SK-N-MC (cell line): ENCODE measurements at regions not wholly inside any gene's neighbourhood (a gene's known extent, or its start where the extent isn't known, plus 50 kb on each side); places are given as distances from the start of the nearest gene placed in this dataset.

Experiments
- DNase-seq: peaks from one replicate; pipeline ENCODE4 v3.0.0-alpha.2; 2011; ENCODE audit warnings: low read depth, low spot score
- H3K27ac ChIP-seq: fragments of 200-600 bp; sonication (generic); 2 replicates; pipeline ENCODE4 v1.5.1; 2016; ENCODE audit warnings: mixed run types
- H3K36me3 ChIP-seq: fragments of 200-600 bp; sonication (generic); 2 replicates; pipeline ENCODE4 v1.6.1; 2017; ENCODE audit warnings: antibody characterized with exemption, low read length, mixed read lengths; ENCODE audit not compliant: insufficient read depth
- H3K4me3 ChIP-seq: fragments of 200-600 bp; sonication (generic); 2 replicates; pipeline ENCODE4 v1.5.1; 2016
- H3K9ac ChIP-seq: fragments of 200-600 bp; sonication (generic); 2 replicates; pipeline ENCODE4 v1.8.0; 2017; ENCODE audit warnings: mixed run types, mixed read lengths; ENCODE audit not compliant: insufficient read length
- H3K9me3 ChIP-seq: fragments of 200-600 bp; sonication (generic); 2 replicates; pipeline ENCODE4 v1.6.1; 2017; ENCODE audit warnings: low read depth, mild to moderate bottlenecking, antibody characterized with exemption, low read length, moderate library complexity, mixed read lengths
- EZH2 ChIP-seq: fragments of 200-600 bp; sonication (generic); IDR thresholded peaks from one replicate; pipeline ENCODE4 v1.6.1; 2017; ENCODE audit warnings: antibody characterized with exemption
- FOXP2 ChIP-seq: optimal IDR thresholded peaks from 2 replicates; pipeline ENCODE3; 2011; ENCODE audit warnings: mild to moderate bottlenecking, moderate library complexity; ENCODE audit not compliant: insufficient read depth; ENCODE audit errors: extremely low read length, control extremely low read depth
- POLR2AphosphoS5 ChIP-seq: IDR thresholded peaks from 2 replicates; pipeline ENCODE4 v1.6.1; 2012; ENCODE audit warnings: mild to moderate bottlenecking, low read depth, low read length, borderline replicate concordance

DNA sequence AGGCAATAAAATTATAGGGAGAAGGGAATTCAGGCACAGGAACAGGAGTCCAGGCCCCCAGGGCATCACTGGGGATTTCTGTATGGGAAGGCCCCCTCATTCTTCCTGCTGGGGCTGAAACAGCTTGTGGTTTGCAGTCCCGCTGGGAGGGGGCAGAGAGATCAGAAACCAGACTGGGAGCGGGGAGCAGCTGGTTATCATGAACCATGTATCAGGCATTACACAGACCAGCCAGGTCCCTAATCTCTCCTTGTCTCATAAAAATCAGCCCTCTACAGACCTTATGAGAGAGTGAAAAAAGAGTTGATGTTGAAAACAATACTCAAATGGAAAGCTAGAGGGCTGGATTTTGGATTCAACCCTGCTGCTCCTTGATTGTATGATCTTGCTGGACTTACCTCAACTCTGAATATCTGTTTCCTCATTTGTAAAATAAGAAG, 93.4 kb upstream of the F3 start:
- Histone ChIP-seq H3K9ac (no peak overlapping the region), H3K36me3 (no peaks in the 10 kb centered on the region), H3K4me3 (no peak overlapping the region), H3K27ac (no peak overlapping the region), H3K9me3 (no peaks in the 10 kb centered on the region)
- TF ChIP-seq FOXP2 (no peak), EZH2 (no peak), POLR2AphosphoS5 (no peak)
- no peak for DNase-seq

DNA sequence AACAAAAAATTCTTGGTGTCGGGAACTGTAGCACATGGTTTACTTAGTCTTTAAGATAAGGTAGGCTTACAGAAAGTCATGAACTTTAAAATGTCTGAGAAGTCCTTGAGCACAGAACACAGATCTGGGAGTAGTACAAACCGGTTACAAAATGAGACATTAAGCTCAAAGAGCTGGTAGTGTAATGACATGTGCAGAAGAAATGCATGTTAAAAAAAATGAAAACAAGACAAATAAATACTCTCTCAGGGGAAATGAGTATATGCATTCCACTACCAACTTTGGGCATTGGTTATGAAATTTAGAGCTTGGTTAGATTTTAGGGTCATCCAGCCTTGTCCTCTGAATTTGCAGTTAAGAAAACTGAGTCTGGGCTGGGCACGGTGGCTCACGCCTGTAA, 91.5 kb upstream of the F3 start:
- Histone ChIP-seq H3K27ac (no peak overlapping the region), H3K36me3 (no peaks in the 10 kb centered on the region), H3K9me3 (no peaks in the 10 kb centered on the region), H3K4me3 (no peak overlapping the region), H3K9ac (no peak overlapping the region)
- TF ChIP-seq EZH2 (no peak), POLR2AphosphoS5 (no peak), FOXP2 (no peak)
- no peak for DNase-seq

DNA sequence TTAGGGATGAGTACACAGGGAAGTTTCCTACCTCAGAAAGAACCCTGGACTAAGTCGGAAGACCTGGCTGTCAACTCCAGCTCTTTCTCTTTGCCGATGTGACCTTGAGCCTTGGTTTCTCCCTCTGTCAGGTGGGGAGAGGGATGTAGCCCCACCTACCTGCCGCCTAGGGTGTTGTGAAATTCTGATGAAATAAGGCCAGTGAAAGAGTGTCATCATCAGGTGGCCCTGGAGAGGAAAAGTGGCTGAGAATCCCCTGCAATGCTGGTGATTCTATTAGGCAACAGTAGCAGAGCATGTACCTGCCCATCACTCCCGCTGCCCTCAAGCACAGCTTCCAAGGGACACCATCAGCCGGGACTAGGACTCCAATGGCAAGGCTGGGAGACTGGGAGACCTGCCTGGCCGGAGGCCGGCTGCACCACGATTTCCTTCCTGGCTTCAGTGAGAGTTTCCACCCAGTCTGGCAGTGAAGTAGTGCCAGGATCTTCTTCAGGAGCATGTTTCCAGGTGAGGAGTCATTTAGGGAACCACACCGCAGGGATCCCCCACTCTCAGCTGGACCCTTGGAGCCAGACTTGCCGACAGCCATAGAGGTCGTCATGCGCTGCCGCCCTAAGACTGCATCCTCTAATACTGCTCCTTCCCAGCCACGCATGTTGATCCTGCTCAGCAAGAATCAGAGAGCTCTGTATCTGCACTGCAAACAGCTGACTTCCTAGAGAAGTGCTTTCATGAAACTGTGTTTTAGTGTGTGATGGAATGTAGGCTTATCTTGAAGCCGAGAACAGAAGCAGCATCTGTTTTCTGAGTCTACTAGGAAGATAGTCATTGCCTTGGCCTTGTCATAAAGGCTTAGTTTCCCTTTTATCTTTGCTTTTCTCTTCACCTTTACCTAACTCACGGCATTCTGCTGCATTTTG, 88.0 kb upstream of the F3 start:
- TF ChIP-seq POLR2AphosphoS5 (no peak), FOXP2 (no peak), EZH2 (no peak)
- Histone ChIP-seq H3K27ac (no peak overlapping the region), H3K9me3 (no peaks in the 10 kb centered on the region), H3K9ac (no peak overlapping the region), H3K36me3 (no peaks in the 10 kb centered on the region), H3K4me3 (no peak overlapping the region)
- DNase-seq: no peak

- Histone ChIP-seq H3K9me3 (no peaks in the 10 kb centered on the region), H3K4me3 (no peak overlapping the region), H3K9ac (no peak overlapping the region), H3K36me3 (no peaks in the 10 kb centered on the region), H3K27ac (no peak overlapping the region)
- TF ChIP-seq POLR2AphosphoS5 (no peak), FOXP2 (no peak), EZH2 (no peak)
- no peak for DNase-seq
Observed at GRCh38 chr1:94628499-94628843, 86.9 kb upstream of the F3 start.

- Histone ChIP-seq H3K4me3 (no peak overlapping the region), H3K9me3 (no peaks in the 10 kb centered on the region), H3K9ac (no peak overlapping the region), H3K27ac (no peak overlapping the region), H3K36me3 (no peaks in the 10 kb centered on the region)
- TF ChIP-seq EZH2: no peak
- no peak for TF ChIP-seq POLR2AphosphoS5
- DNase-seq: no peak
Observed at GRCh38 chr1:94627771-94628498, 86.4 kb upstream of the F3 start.

- DNase-seq: no peak
- no peaks in the 10 kb centered on the region for H3K36me3 ChIP-seq
Observed at GRCh38 chr1:94624203-94624602, 82.6 kb upstream of the F3 start.

DNA sequence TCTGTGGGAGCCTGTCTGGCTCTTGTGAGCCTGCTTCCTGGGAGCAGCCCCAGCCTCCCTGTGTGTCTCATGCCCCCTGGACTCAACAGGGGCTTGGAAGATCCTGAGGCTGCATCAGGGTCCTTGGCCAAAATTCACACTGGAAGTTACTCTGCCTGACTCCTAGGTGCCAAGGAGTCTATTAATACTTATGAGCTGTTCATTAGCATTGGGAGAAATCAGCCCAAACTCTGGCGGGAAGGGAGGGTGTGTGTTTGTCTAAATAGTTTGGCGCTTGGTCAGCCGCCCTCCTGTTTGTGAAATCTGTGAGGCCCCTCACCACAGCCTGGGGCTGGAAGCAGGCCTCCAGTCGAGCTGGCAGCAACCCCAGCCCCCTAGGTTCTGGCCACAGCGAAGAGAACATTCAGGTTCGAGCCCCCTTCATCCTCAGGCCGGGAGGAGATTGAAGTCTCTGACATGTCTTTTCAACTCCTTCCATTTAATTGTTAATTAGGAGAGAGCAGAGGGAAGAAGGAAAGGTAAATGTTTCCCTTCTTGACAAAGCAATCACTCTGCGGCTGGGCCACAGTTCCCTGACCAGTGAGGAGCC, 82.1 kb upstream of the F3 start:
- Histone ChIP-seq H3K4me3 (no peak overlapping the region), H3K27ac (no peak overlapping the region), H3K36me3 (no peaks in the 10 kb centered on the region), H3K9ac (no peak overlapping the region), H3K9me3 (no peaks in the 10 kb centered on the region)
- TF ChIP-seq EZH2 (no peak), POLR2AphosphoS5 (no peak), FOXP2 (no peak)
- no peak for DNase-seq

More at GRCh38 chr1:94624203-94624602, 82.6 kb upstream of the F3 start:
- H3K9ac ChIP-seq: no peak overlapping the region
- TF ChIP-seq FOXP2 (no peak), POLR2AphosphoS5 (no peak), EZH2 (no peak)
- no peak overlapping the region for H3K27ac ChIP-seq
- H3K9me3 ChIP-seq: no peaks in the 10 kb centered on the region
- H3K4me3 ChIP-seq: no peak overlapping the region

DNA sequence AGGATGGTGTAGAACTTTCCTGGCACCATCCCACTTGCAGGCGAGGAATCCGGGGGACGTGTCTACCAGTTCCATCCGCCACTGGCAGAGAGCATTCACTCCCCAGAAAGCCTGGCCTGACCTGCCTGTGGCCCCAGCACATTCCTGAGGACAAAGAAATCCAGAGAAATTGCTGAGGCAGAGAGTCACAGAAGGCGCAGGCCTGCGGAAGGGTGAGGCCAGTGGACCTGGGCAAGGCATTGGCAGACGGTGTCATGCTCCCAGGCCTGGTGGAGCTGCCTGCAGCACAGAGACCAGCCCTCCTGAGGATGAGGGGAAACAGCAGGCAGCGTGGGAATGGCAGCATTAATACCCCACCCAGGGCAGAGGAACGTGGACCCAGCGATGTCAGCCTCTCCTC, 81.2 kb upstream of the F3 start:
- Histone ChIP-seq H3K4me3 (no peak overlapping the region), H3K9ac (no peak overlapping the region), H3K27ac (no peak overlapping the region), H3K9me3 (no peaks in the 10 kb centered on the region), H3K36me3 (no peaks in the 10 kb centered on the region)
- no peak for TF ChIP-seq POLR2AphosphoS5
- no peak for TF ChIP-seq EZH2
- no peak for TF ChIP-seq FOXP2
- DNase-seq: no peak
